ENCODE measurements at regions not wholly inside any gene's neighbourhood (a gene's known extent, or its start where the extent isn't known, plus 50 kb on each side); places are given as distances from the start of the nearest gene placed in this dataset.

GRCh38 chr4:114286262-114286810, 306.9 kb upstream of the ARSJ start:
- no peaks in the 10 kb centered on the region for H4K20me1 ChIP-seq (ENCODE audit: low read depth)
- no peaks in the 10 kb centered on the region for H3K36me3 ChIP-seq
- H3K27ac Mint-ChIP-seq, result no peak overlapping the region
- no peaks in the 10 kb centered on the region for H3K9me3 Mint-ChIP-seq
- no peaks in the 10 kb centered on the region for H3K9me3 ChIP-seq (ENCODE audit: low read depth)
- H3K4me1 Mint-ChIP-seq, result no peaks in the 10 kb centered on the region
- H3K9ac ChIP-seq, result no peak overlapping the region
- no peaks in the 10 kb centered on the region for H3K27me3 Mint-ChIP-seq (ENCODE audit: insufficient read depth, low read depth)
- no peaks in the 10 kb centered on the region for H3K79me2 ChIP-seq (ENCODE audit: low read depth)
- H3F3A ChIP-seq (ENCODE audit: low read depth), result no peaks in the 10 kb centered on the region
- H3K4me3 Mint-ChIP-seq, result no peak overlapping the region
- no peak overlapping the region for H3K4me3 ChIP-seq
- DNase-seq (ENCODE audit: low spot score), result no peak
- TF ChIP-seq CTCF (IDR thresholded peaks at IDR 0.05) (no peak), EZH2 (IDR thresholded peaks at IDR 0.05) (no peak), EZH2phosphoT487 (IDR thresholded peaks at IDR 0.05) (no peak)
- H3K27me3 ChIP-seq, result no peaks in the 10 kb centered on the region
- no peak overlapping the region for H3K27ac ChIP-seq
- H3K36me3 Mint-ChIP-seq, result no peaks in the 10 kb centered on the region
- no peak overlapping the region for H3K4me2 ChIP-seq
- no peak overlapping the region for H2AFZ ChIP-seq (replicated peaks)
- no peaks in the 10 kb centered on the region for H3K4me1 ChIP-seq

- Mint-ChIP-seq H3K4me1 (no peaks in the 10 kb centered on the region), H3K27me3 (ENCODE audit: insufficient read depth, low read depth) (no peaks in the 10 kb centered on the region), H3K36me3 (no peaks in the 10 kb centered on the region), H3K27ac (no peak overlapping the region), H3K4me3 (no peak overlapping the region), H3K9me3 (peaks cover 3% of the 10 kb centered on the region)
- Histone ChIP-seq H3K27ac (no peak overlapping the region), H3K4me1 (no peaks in the 10 kb centered on the region), H3K9me3 (ENCODE audit: low read depth) (no peaks in the 10 kb centered on the region), H3K27me3 (no peaks in the 10 kb centered on the region), H3K4me2 (no peak overlapping the region), H3F3A (ENCODE audit: low read depth) (no peaks in the 10 kb centered on the region), H3K79me2 (ENCODE audit: low read depth) (no peaks in the 10 kb centered on the region), H4K20me1 (ENCODE audit: low read depth) (no peaks in the 10 kb centered on the region), H2AFZ (replicated peaks) (no peak overlapping the region), H3K4me3 (no peak overlapping the region), H3K36me3 (no peaks in the 10 kb centered on the region), H3K9ac (no peak overlapping the region)
- TF ChIP-seq CTCF (IDR thresholded peaks at IDR 0.05) (no peak), EZH2phosphoT487 (IDR thresholded peaks at IDR 0.05) (no peak)
- DNase-seq (ENCODE audit: low spot score), result no peak
Observed at GRCh38 chr4:114287079-114287696, 307.7 kb upstream of the ARSJ start.

GRCh38 chr4:114296126-114296525, 302.5 kb upstream of the UGT8 start:
- Mint-ChIP-seq H3K36me3 (no peaks in the 10 kb centered on the region), H3K27me3 (ENCODE audit: insufficient read depth, low read depth) (no peaks in the 10 kb centered on the region), H3K4me1 (no peaks in the 10 kb centered on the region), H3K4me3 (no peak overlapping the region), H3K9me3 (peaks cover 12% of the 10 kb centered on the region), H3K27ac (no peak overlapping the region)
- Histone ChIP-seq H2AFZ (replicated peaks) (no peak overlapping the region), H3K27ac (no peak overlapping the region), H3K79me2 (ENCODE audit: low read depth) (no peaks in the 10 kb centered on the region), H3K4me3 (no peak overlapping the region), H3K4me2 (no peak overlapping the region), H3K9ac (no peak overlapping the region), H3K27me3 (no peaks in the 10 kb centered on the region), H3F3A (ENCODE audit: low read depth) (no peaks in the 10 kb centered on the region), H3K36me3 (no peaks in the 10 kb centered on the region), H3K4me1 (no peaks in the 10 kb centered on the region), H4K20me1 (ENCODE audit: low read depth) (no peaks in the 10 kb centered on the region), H3K9me3 (ENCODE audit: low read depth) (no peaks in the 10 kb centered on the region)
- TF ChIP-seq CTCF (IDR thresholded peaks at IDR 0.05), result no peak
- no peak for DNase-seq (ENCODE audit: low spot score)
